C4-2B (cell line): ENCODE measurements at regions not wholly inside any gene's neighbourhood (a gene's known extent, or its start where the extent isn't known, plus 50 kb on each side); places are given as distances from the start of the nearest gene placed in this dataset.

Experiments
- CTCF ChIP-seq: fragments of 450-650 bp; conservative IDR thresholded peaks from 2 replicates; pipeline ENCODE4 v1.5.1; 2017; ENCODE audit warnings: mild to moderate bottlenecking
- ZFX ChIP-seq: fragments of 450-650 bp; IDR thresholded peaks from 2 replicates; pipeline ENCODE4 v1.6.1; 2017

- no peak for TF ChIP-seq CTCF
- TF ChIP-seq ZFX: no peak
Observed at GRCh38 chr18:37657493-37657892, 91.9 kb upstream of the CELF4 start.
